GM23338 (cell line): ENCODE measurements at regions not wholly inside any gene's neighbourhood (a gene's known extent, or its start where the extent isn't known, plus 50 kb on each side); places are given as distances from the start of the nearest gene placed in this dataset.

Experiments
- ATAC-seq: fragments of 200-7000 bp; cut with Tn5 transposase; 3 replicates; pipeline ENCODE4 v1.9.1; 2020
- DNase-seq: peaks from one replicate; pipeline ENCODE4 v3.0.0-alpha.2; 2015; ENCODE audit warnings: low spot score
- H2AFZ ChIP-seq: fragments of 200-600 bp; sonication (generic); 2 replicates; pipeline ENCODE4 v1.8.0; 2016; ENCODE audit warnings: antibody characterized with exemption, mild to moderate bottlenecking, moderate library complexity
- H3F3A ChIP-seq: fragments of 200-600 bp; sonication (generic); replicated peaks from 2 replicates; pipeline ENCODE4 v1.8.0; 2017; ENCODE audit warnings: antibody characterized with exemption, mixed run types, low read depth
- H3K27ac ChIP-seq: fragments of 200-600 bp; sonication (generic); 2 replicates; pipeline ENCODE4 v1.6.1; 2016; ENCODE audit warnings: low read depth
- H3K27me3 ChIP-seq: fragments of 200-600 bp; sonication (generic); 2 replicates; pipeline ENCODE4 v1.8.0; 2016; ENCODE audit warnings: mild to moderate bottlenecking, mixed run types, moderate library complexity; ENCODE audit not compliant: insufficient read depth
- H3K36me3 ChIP-seq: fragments of 200-600 bp; sonication (generic); 2 replicates; pipeline ENCODE4 v1.8.0; 2016; ENCODE audit warnings: mild to moderate bottlenecking; ENCODE audit not compliant: insufficient read depth
- H3K4me1 ChIP-seq: fragments of 200-600 bp; sonication (generic); 2 replicates; pipeline ENCODE4 v1.8.0; 2016; ENCODE audit warnings: mild to moderate bottlenecking, moderate library complexity; ENCODE audit not compliant: insufficient read depth
- H3K4me2 ChIP-seq: fragments of 200-600 bp; sonication (generic); 2 replicates; pipeline ENCODE4 v1.7.1; 2017; ENCODE audit warnings: mixed run types
- H3K4me3 ChIP-seq: fragments of 200-600 bp; sonication (generic); 2 replicates; pipeline ENCODE4 v1.6.1; 2016; ENCODE audit warnings: mixed run types
- H3K79me2 ChIP-seq: fragments of 200-600 bp; sonication (generic); replicated peaks from 2 replicates; pipeline ENCODE4 v1.8.0; 2017; ENCODE audit warnings: mild to moderate bottlenecking; ENCODE audit not compliant: insufficient read depth
- H3K9me2 ChIP-seq: fragments of 200-600 bp; sonication (generic); 2 replicates; pipeline ENCODE4 v1.8.0; 2017; ENCODE audit not compliant: insufficient read depth
- H4K20me1 ChIP-seq: fragments of 200-600 bp; sonication (generic); replicated peaks from 2 replicates; pipeline ENCODE4 v1.8.0; 2017; ENCODE audit warnings: mild to moderate bottlenecking; ENCODE audit not compliant: insufficient read depth
- H3K27ac Mint-ChIP-seq: 2 replicates; pipeline ENCODE4 v1.8.0; 2020; ENCODE audit warnings: inconsistent platforms, mild to moderate bottlenecking, moderate library complexity, mixed read lengths
- H3K27me3 Mint-ChIP-seq: 3 replicates; pipeline ENCODE4 v1.8.0; 2022; ENCODE audit warnings: low read depth, mild to moderate bottlenecking, moderate library complexity, mixed read lengths, inconsistent platforms; ENCODE audit not compliant: insufficient read depth, poor library complexity
- H3K36me3 Mint-ChIP-seq: 3 replicates; pipeline ENCODE4 v1.8.0; 2021; ENCODE audit warnings: low read depth, mild to moderate bottlenecking, inconsistent platforms, moderate library complexity, mixed read lengths
- H3K4me1 Mint-ChIP-seq: 3 replicates; pipeline ENCODE4 v1.8.0; 2020; ENCODE audit warnings: mild to moderate bottlenecking, inconsistent platforms, mixed read lengths
- H3K4me3 Mint-ChIP-seq: 3 replicates; pipeline ENCODE4 v1.8.0; 2021; ENCODE audit warnings: moderate library complexity, mild to moderate bottlenecking, inconsistent platforms, mixed read lengths
- H3K9me3 Mint-ChIP-seq: 3 replicates; pipeline ENCODE4 v1.8.0; 2020; ENCODE audit warnings: moderate library complexity, mild to moderate bottlenecking, inconsistent platforms, mixed read lengths
- CTCF ChIP-seq, 2 experiments: fragments of 200-600 bp in 1 of 2; sonication (generic) in 1 of 2; conservative IDR thresholded peaks; 2 replicates each; pipeline versions ENCODE4 v1.5.1 to v1.6.1; 2016 to 2017; ENCODE audit warnings: antibody characterized with exemption in 2 of 2, low read depth in 2 of 2, mild to moderate bottlenecking in 2 of 2, moderate library complexity in 1 of 2
- ETS1 ChIP-seq: IDR thresholded peaks from 2 replicates; pipeline ENCODE4 v1.6.1; 2016; ENCODE audit warnings: antibody characterized with exemption
- JUNB ChIP-seq: IDR thresholded peaks from one replicate; pipeline ENCODE4 v1.6.1; 2016; ENCODE audit warnings: antibody characterized with exemption; ENCODE audit not compliant: unreplicated experiment
- NANOG ChIP-seq: IDR thresholded peaks from 2 replicates; pipeline ENCODE4 v1.6.1; 2016; ENCODE audit warnings: antibody characterized with exemption, borderline replicate concordance
- POLR2AphosphoS5 ChIP-seq: IDR thresholded peaks from 2 replicates; pipeline ENCODE4 v1.6.1; 2016; ENCODE audit warnings: antibody characterized with exemption, low read depth
- REST ChIP-seq: IDR thresholded peaks from one replicate; pipeline ENCODE4 v1.6.1; 2018; ENCODE audit warnings: antibody characterized with exemption; ENCODE audit not compliant: unreplicated experiment
- ZNF114 ChIP-seq: fragments of 250-450 bp; sonication (Bioruptor Pico); IDR thresholded peaks from 2 replicates; pipeline ENCODE4 v1.5.0; 2020; ENCODE audit warnings: mild to moderate bottlenecking, moderate library complexity
- ZNF331 ChIP-seq: fragments of 250-450 bp; sonication (Bioruptor Pico); IDR thresholded peaks from 2 replicates; pipeline ENCODE4 v1.5.0; 2020; ENCODE audit warnings: low read depth, mild to moderate bottlenecking, moderate library complexity

GRCh38 chr6:153563001-153563400 is 431.9 kb upstream of the RGS17 start:
- Mint-ChIP-seq H3K4me1 (no peaks in the 10 kb centered on the region), H3K36me3 (no peaks in the 10 kb centered on the region), H3K9me3 (no peaks in the 10 kb centered on the region), H3K27me3 (no peaks in the 10 kb centered on the region), H3K4me3 (no peak overlapping the region), H3K27ac (no peak overlapping the region)
- ATAC-seq (no peak), DNase-seq (peak; percentile 55)
- Histone ChIP-seq H2AFZ (no peak overlapping the region), H3K4me3 (no peak overlapping the region), H3K36me3 (no peaks in the 10 kb centered on the region), H3K79me2 (no peaks in the 10 kb centered on the region), H4K20me1 (no peaks in the 10 kb centered on the region), H3F3A (no peaks in the 10 kb centered on the region), H3K27ac (no peak overlapping the region), H3K9me2 (peaks cover 8% of the 10 kb centered on the region; the same call in 1 of the 2 replicates), H3K4me1 (no peaks in the 10 kb centered on the region), H3K4me2 (no peak overlapping the region), H3K27me3 (no peaks in the 10 kb centered on the region)
- no peak for TF ChIP-seq ZNF331
- no peak for TF ChIP-seq POLR2AphosphoS5
- peak; percentile 47 to 55 for TF ChIP-seq CTCF (conservative IDR thresholded peaks at IDR 0.05; ENCODE audit: low read depth in 2 of 2)
- no peak for TF ChIP-seq ZNF114 (CRISPR knock-in tag)

DNA sequence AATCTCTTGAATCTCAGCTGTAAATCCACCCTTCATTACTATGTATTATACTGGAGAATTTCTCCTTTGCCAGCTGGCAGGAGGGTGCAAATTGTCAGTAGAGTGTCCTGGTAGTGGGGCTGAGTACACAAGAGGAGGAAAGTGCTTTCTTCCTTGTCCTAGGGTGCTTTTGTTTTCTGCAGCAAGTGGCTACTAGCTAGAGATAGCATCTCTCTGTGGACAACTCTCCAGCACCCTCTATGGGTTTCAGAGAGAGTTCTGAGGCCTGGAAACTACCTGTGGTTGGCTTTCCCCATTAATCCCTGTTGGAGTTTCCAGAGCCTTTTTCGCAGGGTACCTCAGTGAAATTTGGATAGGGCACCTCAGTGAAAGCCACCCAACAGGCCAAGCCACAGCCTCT is 422.5 kb upstream of the RGS17 start:
- Histone ChIP-seq H3K27me3 (no peaks in the 10 kb centered on the region), H3K27ac (no peak overlapping the region), H3K36me3 (no peaks in the 10 kb centered on the region), H3K9me2 (no peaks in the 10 kb centered on the region), H3K4me3 (no peak overlapping the region), H3K4me2 (no peak overlapping the region), H4K20me1 (no peaks in the 10 kb centered on the region), H3K4me1 (no peaks in the 10 kb centered on the region), H2AFZ (no peak overlapping the region), H3K79me2 (no peaks in the 10 kb centered on the region), H3F3A (no peaks in the 10 kb centered on the region)
- no peaks in the 10 kb centered on the region for H3K36me3 Mint-ChIP-seq
- no peaks in the 10 kb centered on the region for H3K9me3 Mint-ChIP-seq
- no peak overlapping the region for H3K27ac Mint-ChIP-seq
- no peak overlapping the region for H3K4me3 Mint-ChIP-seq
- H3K4me1 Mint-ChIP-seq, result no peaks in the 10 kb centered on the region
- ATAC-seq, result peak; percentile 100
- H3K27me3 Mint-ChIP-seq, result no peaks in the 10 kb centered on the region
- peak; percentile 89 for DNase-seq
- TF ChIP-seq ETS1 (no peak), CTCF (conservative IDR thresholded peaks at IDR 0.05; ENCODE audit: low read depth in 2 of 2) (peak; percentile 67 to 86)

DNA sequence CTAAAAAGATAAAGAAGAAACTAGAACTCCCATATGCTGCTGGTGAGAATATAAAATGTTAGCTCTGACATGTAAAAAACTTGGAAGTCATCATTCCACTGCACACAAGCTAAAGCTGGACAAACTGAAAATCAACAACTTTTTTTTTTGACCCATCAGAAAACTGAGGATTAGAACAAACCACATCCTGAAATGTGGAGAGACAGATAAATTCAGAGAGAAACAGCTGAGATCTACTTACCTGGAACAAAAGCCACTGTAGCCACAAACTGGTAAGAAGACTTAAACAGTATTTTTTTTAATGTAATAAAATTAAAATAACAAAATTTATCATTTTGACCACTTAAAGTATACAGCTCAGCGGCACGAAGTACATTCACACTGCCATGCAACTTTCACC is 408.5 kb upstream of the RGS17 start:
- Histone ChIP-seq H3K36me3 (no peaks in the 10 kb centered on the region), H2AFZ (no peak overlapping the region), H3K27ac (no peak overlapping the region), H3K79me2 (no peaks in the 10 kb centered on the region), H3K4me3 (no peak overlapping the region), H4K20me1 (no peaks in the 10 kb centered on the region), H3K4me2 (no peak overlapping the region), H3K9me2 (no peaks in the 10 kb centered on the region), H3K27me3 (no peaks in the 10 kb centered on the region), H3K4me1 (no peaks in the 10 kb centered on the region), H3F3A (no peaks in the 10 kb centered on the region)
- Mint-ChIP-seq H3K4me3 (no peak overlapping the region), H3K9me3 (peaks cover 16% of the 10 kb centered on the region), H3K36me3 (no peaks in the 10 kb centered on the region; the same call in 2 of the 3 replicates), H3K27ac (no peak overlapping the region), H3K27me3 (peaks cover 2% of the 10 kb centered on the region), H3K4me1 (no peaks in the 10 kb centered on the region)
- ATAC-seq (no peak), DNase-seq (no peak)
- TF ChIP-seq JUNB (no peak), NANOG (no peak), REST (no peak), CTCF (conservative IDR thresholded peaks at IDR 0.05; ENCODE audit: low read depth in 2 of 2) (no peak), ZNF114 (CRISPR knock-in tag) (no peak), ZNF331 (no peak), POLR2AphosphoS5 (no peak)
